ENCODE measurements at regions not wholly inside any gene's neighbourhood (a gene's known extent, or its start where the extent isn't known, plus 50 kb on each side); places are given as distances from the start of the nearest gene placed in this dataset.

DNA sequence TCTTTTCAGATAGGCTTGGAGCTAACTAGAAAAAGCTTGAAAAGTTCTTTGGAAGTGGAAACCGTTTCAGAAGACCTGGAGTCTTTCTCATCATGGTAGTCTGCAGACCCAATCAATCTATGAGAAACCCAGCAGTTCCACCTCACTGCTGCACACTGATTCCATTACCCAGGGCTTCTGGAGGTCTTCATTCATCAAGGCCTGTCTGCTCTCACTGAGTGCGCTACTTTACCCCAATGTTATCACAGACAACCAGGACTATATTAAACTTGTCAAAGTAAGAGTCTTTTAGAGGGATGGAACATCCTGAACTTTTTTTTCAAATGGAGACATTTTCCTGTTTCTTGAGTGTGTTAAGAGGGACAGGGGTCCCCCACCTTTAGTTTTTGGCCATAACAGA is 93.1 kb downstream of the BOD1 start:
- no peak for TF ChIP-seq EZH2 (IDR thresholded peaks at IDR 0.05)
- TF ChIP-seq, protein P1, sequence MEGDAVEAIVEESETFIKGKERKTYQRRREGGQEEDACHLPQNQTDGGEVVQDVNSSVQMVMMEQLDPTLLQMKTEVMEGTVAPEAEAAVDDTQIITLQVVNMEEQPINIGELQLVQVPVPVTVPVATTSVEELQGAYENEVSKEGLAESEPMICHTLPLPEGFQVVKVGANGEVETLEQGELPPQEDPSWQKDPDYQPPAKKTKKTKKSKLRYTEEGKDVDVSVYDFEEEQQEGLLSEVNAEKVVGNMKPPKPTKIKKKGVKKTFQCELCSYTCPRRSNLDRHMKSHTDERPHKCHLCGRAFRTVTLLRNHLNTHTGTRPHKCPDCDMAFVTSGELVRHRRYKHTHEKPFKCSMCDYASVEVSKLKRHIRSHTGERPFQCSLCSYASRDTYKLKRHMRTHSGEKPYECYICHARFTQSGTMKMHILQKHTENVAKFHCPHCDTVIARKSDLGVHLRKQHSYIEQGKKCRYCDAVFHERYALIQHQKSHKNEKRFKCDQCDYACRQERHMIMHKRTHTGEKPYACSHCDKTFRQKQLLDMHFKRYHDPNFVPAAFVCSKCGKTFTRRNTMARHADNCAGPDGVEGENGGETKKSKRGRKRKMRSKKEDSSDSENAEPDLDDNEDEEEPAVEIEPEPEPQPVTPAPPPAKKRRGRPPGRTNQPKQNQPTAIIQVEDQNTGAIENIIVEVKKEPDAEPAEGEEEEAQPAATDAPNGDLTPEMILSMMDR (IDR thresholded peaks at IDR 0.05): no peak
- no peak for TF ChIP-seq EZH2phosphoT487 (IDR thresholded peaks at IDR 0.05)

All from neural progenitor cell (in vitro differentiated cells).